GM23338 (cell line): ENCODE measurements at regions not wholly inside any gene's neighbourhood (a gene's known extent, or its start where the extent isn't known, plus 50 kb on each side); places are given as distances from the start of the nearest gene placed in this dataset.

ENCODE experiments used
- ATAC-seq: fragments of 200-7000 bp; cut with Tn5 transposase; 3 replicates; pipeline ENCODE4 v1.9.1; 2020
- DNase-seq: peaks from one replicate; pipeline ENCODE4 v3.0.0-alpha.2; 2015; ENCODE audit warnings: low spot score
- H2AFZ ChIP-seq: fragments of 200-600 bp; sonication (generic); 2 replicates; pipeline ENCODE4 v1.8.0; 2016; ENCODE audit warnings: antibody characterized with exemption, mild to moderate bottlenecking, moderate library complexity
- H3F3A ChIP-seq: fragments of 200-600 bp; sonication (generic); replicated peaks from 2 replicates; pipeline ENCODE4 v1.8.0; 2017; ENCODE audit warnings: antibody characterized with exemption, mixed run types, low read depth
- H3K27ac ChIP-seq: fragments of 200-600 bp; sonication (generic); 2 replicates; pipeline ENCODE4 v1.6.1; 2016; ENCODE audit warnings: low read depth
- H3K27me3 ChIP-seq: fragments of 200-600 bp; sonication (generic); 2 replicates; pipeline ENCODE4 v1.8.0; 2016; ENCODE audit warnings: mild to moderate bottlenecking, mixed run types, moderate library complexity; ENCODE audit not compliant: insufficient read depth
- H3K36me3 ChIP-seq: fragments of 200-600 bp; sonication (generic); 2 replicates; pipeline ENCODE4 v1.8.0; 2016; ENCODE audit warnings: mild to moderate bottlenecking; ENCODE audit not compliant: insufficient read depth
- H3K4me1 ChIP-seq: fragments of 200-600 bp; sonication (generic); 2 replicates; pipeline ENCODE4 v1.8.0; 2016; ENCODE audit warnings: mild to moderate bottlenecking, moderate library complexity; ENCODE audit not compliant: insufficient read depth
- H3K4me2 ChIP-seq: fragments of 200-600 bp; sonication (generic); 2 replicates; pipeline ENCODE4 v1.7.1; 2017; ENCODE audit warnings: mixed run types
- H3K4me3 ChIP-seq: fragments of 200-600 bp; sonication (generic); 2 replicates; pipeline ENCODE4 v1.6.1; 2016; ENCODE audit warnings: mixed run types
- H3K79me2 ChIP-seq: fragments of 200-600 bp; sonication (generic); replicated peaks from 2 replicates; pipeline ENCODE4 v1.8.0; 2017; ENCODE audit warnings: mild to moderate bottlenecking; ENCODE audit not compliant: insufficient read depth
- H3K9me2 ChIP-seq: fragments of 200-600 bp; sonication (generic); 2 replicates; pipeline ENCODE4 v1.8.0; 2017; ENCODE audit not compliant: insufficient read depth
- H4K20me1 ChIP-seq: fragments of 200-600 bp; sonication (generic); replicated peaks from 2 replicates; pipeline ENCODE4 v1.8.0; 2017; ENCODE audit warnings: mild to moderate bottlenecking; ENCODE audit not compliant: insufficient read depth
- H3K27ac Mint-ChIP-seq: 2 replicates; pipeline ENCODE4 v1.8.0; 2020; ENCODE audit warnings: inconsistent platforms, mild to moderate bottlenecking, moderate library complexity, mixed read lengths
- H3K27me3 Mint-ChIP-seq: 3 replicates; pipeline ENCODE4 v1.8.0; 2022; ENCODE audit warnings: low read depth, mild to moderate bottlenecking, moderate library complexity, mixed read lengths, inconsistent platforms; ENCODE audit not compliant: insufficient read depth, poor library complexity
- H3K36me3 Mint-ChIP-seq: 3 replicates; pipeline ENCODE4 v1.8.0; 2021; ENCODE audit warnings: low read depth, mild to moderate bottlenecking, inconsistent platforms, moderate library complexity, mixed read lengths
- H3K4me1 Mint-ChIP-seq: 3 replicates; pipeline ENCODE4 v1.8.0; 2020; ENCODE audit warnings: mild to moderate bottlenecking, inconsistent platforms, mixed read lengths
- H3K4me3 Mint-ChIP-seq: 3 replicates; pipeline ENCODE4 v1.8.0; 2021; ENCODE audit warnings: moderate library complexity, mild to moderate bottlenecking, inconsistent platforms, mixed read lengths
- H3K9me3 Mint-ChIP-seq: 3 replicates; pipeline ENCODE4 v1.8.0; 2020; ENCODE audit warnings: moderate library complexity, mild to moderate bottlenecking, inconsistent platforms, mixed read lengths
- CTCF ChIP-seq, 2 experiments: fragments of 200-600 bp in 1 of 2; sonication (generic) in 1 of 2; conservative IDR thresholded peaks; 2 replicates each; pipeline versions ENCODE4 v1.5.1 to v1.6.1; 2016 to 2017; ENCODE audit warnings: antibody characterized with exemption in 2 of 2, low read depth in 2 of 2, mild to moderate bottlenecking in 2 of 2, moderate library complexity in 1 of 2
- STAT1 ChIP-seq: IDR thresholded peaks from one replicate; pipeline ENCODE4 v1.6.1; 2016; ENCODE audit warnings: antibody characterized with exemption; ENCODE audit not compliant: unreplicated experiment
- ZNF114 ChIP-seq: fragments of 250-450 bp; sonication (Bioruptor Pico); IDR thresholded peaks from 2 replicates; pipeline ENCODE4 v1.5.0; 2020; ENCODE audit warnings: mild to moderate bottlenecking, moderate library complexity
- TF ChIP-seq, protein P1 (sequence below): fragments of 250-450 bp; sonication (Bioruptor Pico); IDR thresholded peaks from 2 replicates; pipeline ENCODE4 v1.5.0; 2020; ENCODE audit warnings: mild to moderate bottlenecking, moderate library complexity

DNA sequence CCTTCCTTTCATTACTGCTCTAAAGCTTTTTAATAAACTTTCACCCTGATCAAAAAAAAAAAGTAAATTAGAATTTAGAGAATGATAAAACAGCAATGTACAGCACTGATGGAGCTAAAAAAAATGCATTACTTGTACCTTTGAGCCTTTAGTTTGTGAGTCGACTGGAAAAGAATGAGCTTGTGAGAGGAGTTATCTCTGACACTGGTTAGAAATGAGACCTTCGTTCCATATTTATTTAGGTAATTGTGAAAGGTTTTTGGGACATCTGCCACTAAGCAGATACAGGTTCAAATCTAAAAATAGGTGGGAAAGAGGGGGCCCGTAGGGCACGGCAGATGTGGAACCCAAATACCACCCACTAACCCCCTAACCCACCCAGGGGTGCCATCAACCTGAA lies 376.8 kb downstream of the ICE1 start (continued):
- TF ChIP-seq, protein P1, sequence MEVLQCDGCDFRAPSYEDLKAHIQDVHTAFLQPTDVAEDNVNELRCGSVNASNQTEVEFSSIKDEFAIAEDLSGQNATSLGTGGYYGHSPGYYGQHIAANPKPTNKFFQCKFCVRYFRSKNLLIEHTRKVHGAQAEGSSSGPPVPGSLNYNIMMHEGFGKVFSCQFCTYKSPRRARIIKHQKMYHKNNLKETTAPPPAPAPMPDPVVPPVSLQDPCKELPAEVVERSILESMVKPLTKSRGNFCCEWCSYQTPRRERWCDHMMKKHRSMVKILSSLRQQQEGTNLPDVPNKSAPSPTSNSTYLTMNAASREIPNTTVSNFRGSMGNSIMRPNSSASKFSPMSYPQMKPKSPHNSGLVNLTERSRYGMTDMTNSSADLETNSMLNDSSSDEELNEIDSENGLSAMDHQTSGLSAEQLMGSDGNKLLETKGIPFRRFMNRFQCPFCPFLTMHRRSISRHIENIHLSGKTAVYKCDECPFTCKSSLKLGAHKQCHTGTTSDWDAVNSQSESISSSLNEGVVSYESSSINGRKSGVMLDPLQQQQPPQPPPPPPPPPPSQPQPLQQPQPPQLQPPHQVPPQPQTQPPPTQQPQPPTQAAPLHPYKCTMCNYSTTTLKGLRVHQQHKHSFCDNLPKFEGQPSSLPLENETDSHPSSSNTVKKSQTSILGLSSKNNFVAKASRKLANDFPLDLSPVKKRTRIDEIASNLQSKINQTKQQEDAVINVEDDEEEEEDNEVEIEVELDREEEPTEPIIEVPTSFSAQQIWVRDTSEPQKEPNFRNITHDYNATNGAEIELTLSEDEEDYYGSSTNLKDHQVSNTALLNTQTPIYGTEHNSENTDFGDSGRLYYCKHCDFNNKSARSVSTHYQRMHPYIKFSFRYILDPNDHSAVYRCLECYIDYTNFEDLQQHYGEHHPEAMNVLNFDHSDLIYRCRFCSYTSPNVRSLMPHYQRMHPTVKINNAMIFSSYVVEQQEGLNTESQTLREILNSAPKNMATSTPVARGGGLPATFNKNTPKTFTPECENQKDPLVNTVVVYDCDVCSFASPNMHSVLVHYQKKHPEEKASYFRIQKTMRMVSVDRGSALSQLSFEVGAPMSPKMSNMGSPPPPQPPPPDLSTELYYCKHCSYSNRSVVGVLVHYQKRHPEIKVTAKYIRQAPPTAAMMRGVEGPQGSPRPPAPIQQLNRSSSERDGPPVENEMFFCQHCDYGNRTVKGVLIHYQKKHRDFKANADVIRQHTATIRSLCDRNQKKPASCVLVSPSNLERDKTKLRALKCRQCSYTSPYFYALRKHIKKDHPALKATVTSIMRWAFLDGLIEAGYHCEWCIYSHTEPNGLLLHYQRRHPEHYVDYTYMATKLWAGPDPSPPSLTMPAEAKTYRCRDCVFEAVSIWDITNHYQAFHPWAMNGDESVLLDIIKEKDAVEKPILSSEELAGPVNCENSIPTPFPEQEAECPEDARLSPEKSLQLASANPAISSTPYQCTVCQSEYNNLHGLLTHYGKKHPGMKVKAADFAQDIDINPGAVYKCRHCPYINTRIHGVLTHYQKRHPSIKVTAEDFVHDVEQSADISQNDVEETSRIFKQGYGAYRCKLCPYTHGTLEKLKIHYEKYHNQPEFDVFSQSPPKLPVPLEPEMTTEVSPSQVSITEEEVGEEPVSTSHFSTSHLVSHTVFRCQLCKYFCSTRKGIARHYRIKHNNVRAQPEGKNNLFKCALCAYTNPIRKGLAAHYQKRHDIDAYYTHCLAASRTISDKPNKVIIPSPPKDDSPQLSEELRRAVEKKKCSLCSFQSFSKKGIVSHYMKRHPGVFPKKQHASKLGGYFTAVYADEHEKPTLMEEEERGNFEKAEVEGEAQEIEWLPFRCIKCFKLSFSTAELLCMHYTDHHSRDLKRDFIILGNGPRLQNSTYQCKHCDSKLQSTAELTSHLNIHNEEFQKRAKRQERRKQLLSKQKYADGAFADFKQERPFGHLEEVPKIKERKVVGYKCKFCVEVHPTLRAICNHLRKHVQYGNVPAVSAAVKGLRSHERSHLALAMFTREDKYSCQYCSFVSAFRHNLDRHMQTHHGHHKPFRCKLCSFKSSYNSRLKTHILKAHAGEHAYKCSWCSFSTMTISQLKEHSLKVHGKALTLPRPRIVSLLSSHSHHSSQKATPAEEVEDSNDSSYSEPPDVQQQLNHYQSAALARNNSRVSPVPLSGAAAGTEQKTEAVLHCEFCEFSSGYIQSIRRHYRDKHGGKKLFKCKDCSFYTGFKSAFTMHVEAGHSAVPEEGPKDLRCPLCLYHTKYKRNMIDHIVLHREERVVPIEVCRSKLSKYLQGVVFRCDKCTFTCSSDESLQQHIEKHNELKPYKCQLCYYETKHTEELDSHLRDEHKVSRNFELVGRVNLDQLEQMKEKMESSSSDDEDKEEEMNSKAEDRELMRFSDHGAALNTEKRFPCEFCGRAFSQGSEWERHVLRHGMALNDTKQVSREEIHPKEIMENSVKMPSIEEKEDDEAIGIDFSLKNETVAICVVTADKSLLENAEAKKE (CRISPR knock-in tag): no peak
- TF ChIP-seq STAT1 (no peak), ZNF114 (CRISPR knock-in tag) (no peak)

- Histone ChIP-seq H3K27me3 (no peaks in the 10 kb centered on the region), H3K4me3 (no peak overlapping the region), H3K9me2 (peaks cover 17% of the 10 kb centered on the region; the same call in 1 of the 2 replicates), H4K20me1 (no peaks in the 10 kb centered on the region), H3K27ac (no peak overlapping the region), H3K79me2 (no peaks in the 10 kb centered on the region), H3F3A (no peaks in the 10 kb centered on the region), H2AFZ (no peak overlapping the region), H3K36me3 (no peaks in the 10 kb centered on the region), H3K4me2 (no peak overlapping the region), H3K4me1 (no peaks in the 10 kb centered on the region)
- H3K4me3 Mint-ChIP-seq: no peak overlapping the region
- no peak for DNase-seq
- H3K4me1 Mint-ChIP-seq: peaks cover 3% of the 10 kb centered on the region; the same call in 1 of the 3 replicates
- no peaks in the 10 kb centered on the region for H3K9me3 Mint-ChIP-seq
- no peak overlapping the region for H3K27ac Mint-ChIP-seq
- H3K36me3 Mint-ChIP-seq: peaks cover 2% of the 10 kb centered on the region; the same call in 1 of the 3 replicates
- ATAC-seq: no peak
- no peaks in the 10 kb centered on the region for H3K27me3 Mint-ChIP-seq
- TF ChIP-seq CTCF (conservative IDR thresholded peaks at IDR 0.05; ENCODE audit: low read depth in 2 of 2): no peak
- TF ChIP-seq, protein P1 (CRISPR knock-in tag): no peak
These were observed 376.0 kb downstream of the ICE1 start for GRCh38 chr5:5798462-5798861.
